ENCODE measurements at regions not wholly inside any gene's neighbourhood (a gene's known extent, or its start where the extent isn't known, plus 50 kb on each side); places are given as distances from the start of the nearest gene placed in this dataset.

DNA sequence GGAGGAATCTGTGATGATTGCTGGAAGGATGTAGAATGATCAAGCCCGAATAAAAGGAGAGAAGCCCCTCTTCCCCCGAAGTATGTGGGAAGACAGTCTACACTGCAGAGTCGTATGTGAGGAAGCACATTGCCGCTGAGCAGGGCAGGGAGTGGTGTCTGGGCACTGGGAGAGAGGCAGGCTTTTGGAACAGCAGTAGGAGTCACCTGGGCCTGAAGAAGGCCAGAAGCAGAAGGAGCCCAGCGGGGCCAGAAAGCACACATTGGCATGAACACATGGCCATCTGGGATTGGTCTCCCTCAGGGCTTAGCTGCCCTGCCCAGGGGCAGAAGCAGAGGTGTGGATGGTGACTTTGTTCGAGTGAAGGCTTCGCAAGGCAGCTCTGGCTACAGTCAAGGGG is 162.8 kb downstream of the ERCC6L2 start:
- DNase-seq (ENCODE audit: low read depth in 2 of 2): no peak

DNA sequence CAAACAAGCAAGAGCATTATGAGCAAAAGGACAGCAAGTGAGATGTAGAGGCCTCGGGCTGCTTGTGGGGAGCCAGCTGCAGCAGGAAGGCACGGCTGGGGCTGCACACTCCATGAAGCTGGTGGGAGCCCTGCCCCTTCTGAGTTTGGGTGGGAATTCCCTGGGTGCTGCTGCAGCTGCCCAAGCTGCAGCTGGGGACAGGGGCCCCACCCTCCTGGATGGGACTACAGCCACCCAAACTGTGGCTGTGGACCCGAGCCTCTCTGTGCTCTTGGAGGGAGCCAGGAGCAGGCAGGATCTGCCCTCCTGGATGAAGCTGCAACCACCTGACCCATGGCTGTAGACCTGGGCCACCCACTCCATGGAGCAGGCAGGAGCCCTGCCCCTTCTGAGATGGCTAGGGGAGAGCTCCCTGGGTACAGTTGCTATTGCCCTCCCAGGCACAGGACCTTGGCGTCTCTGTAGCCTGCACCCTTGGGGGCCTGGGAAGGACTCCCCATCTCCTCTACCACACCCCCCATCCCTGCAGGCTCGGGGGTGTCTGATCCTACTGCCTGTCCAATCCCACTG is 159.1 kb downstream of the ERCC6L2 start:
- DNase-seq (ENCODE audit: low read depth in 2 of 2): no peak

DNA sequence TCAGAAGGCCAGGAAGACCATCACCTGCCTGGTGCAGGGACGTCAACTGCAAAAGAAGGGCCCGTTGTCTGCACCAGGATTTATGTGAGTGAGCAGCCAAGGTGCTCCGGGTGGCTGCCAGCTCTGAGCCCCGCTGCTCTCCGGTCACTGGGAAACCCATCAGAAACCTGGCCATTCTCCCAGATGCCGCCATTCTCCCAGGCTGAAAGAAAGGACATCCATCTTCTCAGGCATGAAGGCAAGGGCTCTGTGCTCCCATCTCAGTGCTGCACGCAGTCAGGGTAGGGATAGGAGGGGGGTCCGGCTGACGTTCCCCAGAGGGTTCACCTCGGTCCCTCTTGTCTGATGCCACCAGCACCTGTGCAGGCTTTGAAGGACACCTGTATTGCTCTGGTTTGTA is 158.4 kb downstream of the ERCC6L2 start:
- DNase-seq (ENCODE audit: low read depth in 2 of 2): no peak

DNA sequence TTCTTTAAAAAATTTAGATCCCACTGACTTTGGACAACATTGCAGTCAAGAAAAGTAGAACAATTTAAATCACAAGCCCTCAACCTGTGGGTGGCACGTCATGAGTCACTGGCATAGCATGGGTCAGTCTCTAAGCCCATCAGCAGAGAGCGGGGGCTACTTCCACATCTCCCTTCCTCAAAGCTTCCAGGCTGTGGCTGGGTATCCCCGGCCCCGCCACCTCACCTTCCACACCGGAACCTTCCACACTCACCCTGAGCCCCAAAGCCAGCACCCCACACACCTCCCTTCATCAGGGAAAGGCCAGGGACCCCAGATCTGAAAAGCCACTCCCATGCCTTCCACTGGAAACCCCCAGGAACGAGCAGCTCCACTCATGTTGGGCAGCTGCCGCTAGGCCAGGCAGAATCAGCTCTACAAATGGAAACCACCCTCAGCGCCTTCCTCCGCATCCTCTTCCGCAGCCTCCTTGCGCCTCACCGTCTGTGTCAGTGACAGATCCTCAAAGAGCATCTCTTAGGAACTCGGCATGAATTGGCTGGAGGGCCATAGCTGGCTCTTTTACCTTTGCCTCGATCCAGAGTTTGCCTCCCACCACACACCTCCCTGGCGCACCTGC is 156.5 kb downstream of the ERCC6L2 start:
- DNase-seq (ENCODE audit: low read depth in 2 of 2): no peak

DNA sequence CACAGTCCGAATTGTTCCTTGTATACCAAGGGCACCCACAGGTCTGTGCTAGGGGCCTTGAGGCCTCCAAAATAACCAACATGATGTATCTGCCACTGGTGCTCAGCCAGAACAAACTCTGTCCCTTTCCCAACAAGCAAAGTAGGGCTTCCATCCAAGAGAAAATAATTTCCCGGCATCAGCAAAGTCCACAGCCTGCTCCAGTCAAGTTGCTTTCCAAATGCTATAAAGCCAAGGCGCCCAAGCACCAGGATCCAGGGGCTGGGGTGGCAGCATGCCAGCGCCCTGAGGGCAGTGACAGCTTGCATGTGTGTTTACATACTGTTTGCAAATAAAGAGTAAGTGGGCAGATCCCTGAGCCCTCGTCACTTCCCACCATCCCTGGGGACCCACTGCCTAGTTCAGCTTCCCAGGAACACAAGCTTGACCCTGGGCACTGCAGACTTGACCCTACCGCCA is 155.9 kb downstream of the ERCC6L2 start:
- DNase-seq (ENCODE audit: low read depth in 2 of 2): no peak

DNA sequence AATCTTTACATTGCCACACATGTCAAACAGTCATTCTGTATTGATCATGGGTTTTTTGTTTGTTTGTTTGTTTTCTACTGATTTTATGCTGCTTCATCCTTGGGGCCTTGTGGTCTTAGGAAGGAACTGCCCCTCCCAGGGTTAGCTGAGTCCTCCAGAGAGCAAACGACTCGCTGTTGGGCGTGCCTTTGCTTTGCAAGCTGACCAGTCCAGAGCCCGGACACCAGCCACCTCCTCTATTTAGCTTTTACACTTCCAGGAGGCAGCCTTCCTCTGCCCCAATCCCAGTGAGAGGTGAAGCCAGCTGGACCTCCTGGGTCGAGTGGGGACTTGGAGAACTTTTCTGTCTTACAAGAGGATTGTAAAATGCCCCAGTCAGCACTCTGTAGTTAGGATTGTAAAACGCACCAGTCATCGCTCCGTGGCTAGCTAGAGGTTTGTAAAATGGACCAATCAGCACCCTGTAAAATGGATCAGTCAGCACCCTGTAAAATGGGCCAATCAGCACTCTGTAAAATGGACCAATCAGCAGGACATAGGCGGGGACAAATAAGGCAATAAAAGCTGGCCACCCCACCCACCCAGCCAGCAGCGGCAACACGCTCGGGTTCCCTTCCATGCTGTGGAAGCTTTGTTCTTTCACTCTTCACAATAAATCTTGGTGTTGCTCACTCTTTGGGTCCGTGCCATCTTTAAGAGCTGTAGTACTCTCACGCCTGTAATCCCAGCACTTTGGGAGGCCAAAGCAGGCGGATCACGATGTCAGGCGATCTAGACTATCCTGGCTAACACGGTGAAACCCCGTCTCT is 154.4 kb downstream of the ERCC6L2 start:
- no peak for DNase-seq (ENCODE audit: low read depth in 2 of 2)

DNA sequence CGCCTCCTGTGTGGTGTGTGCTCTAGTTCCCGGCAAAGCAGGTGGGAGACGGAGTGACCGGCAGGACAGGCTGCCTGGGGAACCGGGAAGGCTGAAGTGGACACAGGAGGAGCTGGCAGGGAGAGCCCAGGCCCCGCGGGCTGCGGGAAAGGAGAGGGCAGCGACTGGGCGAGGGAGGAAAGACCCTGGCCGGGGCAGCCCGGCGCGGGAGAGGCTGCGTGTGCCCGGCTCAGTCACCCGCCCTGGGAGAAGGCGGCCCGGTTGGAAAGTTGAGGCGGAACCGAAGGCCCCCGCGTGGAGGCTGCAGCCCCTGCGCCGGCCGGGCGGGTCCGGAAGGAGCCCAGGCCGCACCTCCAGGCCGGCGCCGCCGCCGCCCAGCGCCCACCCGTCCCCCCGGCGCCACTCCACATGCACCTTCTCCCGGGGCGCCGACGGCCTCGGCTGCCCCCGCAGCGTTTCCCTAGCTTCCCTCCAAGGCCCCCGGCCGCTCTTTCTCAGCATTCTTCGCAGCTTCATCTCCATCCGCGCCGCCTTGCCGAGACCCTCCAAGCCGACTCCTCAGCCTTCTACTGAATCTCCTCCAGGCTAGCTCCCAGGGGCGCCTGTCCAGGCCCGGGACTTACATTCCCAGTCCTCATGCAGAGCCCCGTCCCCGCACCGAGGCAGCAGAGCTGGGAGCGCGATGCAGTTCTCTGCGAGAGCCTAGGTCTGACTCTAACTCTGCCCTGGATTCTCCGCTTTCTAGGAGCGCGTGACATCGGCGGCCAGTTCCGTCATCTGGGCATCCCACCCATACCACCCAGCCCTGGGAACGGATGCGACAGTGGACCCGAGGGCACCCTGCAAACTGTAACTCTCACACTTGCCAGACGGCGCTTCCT is 152.0 kb downstream of the ERCC6L2 start:
- no peak for DNase-seq (ENCODE audit: low read depth in 2 of 2)

DNA sequence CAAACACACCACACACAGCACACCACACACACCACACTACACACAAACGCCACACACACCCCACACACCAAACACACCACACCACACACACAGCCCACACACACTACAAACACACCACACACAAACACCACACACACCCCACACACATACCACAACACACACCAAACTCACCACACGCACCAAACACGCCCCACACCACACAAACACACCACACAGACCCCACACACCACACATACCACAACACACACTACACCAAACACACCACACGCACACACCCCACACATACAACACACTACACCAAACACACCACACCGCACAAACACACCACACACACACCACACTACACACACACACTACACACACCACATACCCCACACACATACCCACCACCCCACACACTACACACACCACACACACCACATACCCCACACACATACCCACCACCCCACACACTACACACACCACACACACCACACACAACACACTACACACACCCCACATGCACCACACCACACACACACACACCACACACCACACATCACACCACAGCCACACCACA is 151.2 kb downstream of the ERCC6L2 start:
- DNase-seq (ENCODE audit: low read depth in 2 of 2): no peak

DNA sequence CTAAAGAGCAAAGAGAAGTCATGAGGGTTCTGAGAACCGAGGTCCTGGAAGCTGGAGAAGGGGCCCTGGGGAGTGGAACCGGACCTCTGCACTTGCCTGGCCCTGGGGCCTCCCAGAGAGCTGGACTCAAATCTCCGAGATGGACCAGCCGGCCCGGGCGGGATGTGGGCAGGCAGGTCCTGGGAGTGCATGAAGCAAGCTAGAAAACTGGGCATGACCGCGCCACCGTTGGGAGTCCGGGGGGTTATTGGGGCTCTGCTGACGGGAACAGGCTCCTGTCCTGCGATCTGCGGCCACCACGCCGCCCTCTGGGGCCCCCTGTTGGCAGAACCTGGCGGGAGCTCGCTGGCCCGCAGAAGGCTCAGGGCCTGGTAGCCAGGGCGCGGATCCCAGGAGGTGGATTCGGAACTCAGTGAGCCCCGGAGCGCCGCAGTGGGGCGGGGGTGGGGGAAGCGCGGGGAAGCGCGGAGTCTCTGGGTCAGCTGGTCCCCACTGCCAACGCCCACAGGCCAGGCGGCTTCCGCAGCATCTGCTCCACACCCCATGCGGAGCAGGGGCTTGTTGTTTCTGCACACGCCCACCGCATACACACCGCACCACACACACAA is 150.6 kb downstream of the ERCC6L2 start:
- DNase-seq (ENCODE audit: low read depth in 2 of 2): no peak

DNA sequence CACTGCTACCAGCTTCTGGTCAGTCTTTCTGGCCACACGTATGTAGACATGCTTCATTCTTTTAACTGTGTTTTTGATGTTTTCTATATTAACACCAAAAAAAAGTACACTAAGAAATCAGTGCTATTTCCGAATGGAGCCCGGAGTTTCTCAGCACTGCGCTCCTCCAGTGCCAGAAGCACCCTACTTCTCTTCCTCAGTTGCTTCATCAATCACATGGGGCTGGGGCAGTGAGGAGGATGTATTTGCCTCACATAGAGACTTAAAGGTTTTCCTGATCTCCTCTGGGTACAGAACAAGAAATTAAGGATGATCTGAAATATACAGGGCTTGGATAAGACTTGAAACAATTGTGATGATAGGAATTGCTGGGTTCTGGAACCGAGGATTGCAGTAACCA is 148.0 kb downstream of the ERCC6L2 start:
- no peak for DNase-seq (ENCODE audit: low read depth in 2 of 2)

DNA sequence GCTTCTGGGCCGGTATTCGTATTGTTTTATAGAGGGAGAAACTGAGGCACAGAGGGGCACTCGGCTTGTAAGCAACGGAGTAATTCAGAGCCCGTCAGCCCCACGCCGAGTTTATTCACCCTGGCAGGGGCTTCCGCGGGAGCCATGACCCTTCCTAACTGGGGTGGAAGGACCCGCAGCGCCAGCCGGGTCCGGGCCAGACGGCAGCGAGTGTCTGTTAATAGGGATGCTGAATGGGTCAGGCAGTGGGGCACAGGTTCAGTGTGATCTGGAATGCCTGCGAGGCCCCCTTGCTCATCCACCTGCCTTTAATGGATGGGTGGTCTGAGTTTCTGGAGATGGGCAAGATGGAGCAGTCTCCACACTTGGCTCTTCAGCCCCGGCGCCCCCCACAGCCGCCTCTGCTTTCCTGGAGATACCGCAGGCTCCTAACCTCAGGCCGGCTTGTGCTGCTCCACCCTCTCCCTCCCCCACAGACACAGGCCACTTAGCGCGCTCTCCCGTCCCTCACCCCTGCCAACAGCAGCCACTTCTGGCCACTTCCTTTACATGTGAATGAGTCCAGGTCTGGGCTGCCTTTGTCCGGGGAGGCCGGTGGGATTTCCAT is 147.1 kb downstream of the ERCC6L2 start:
- no peak for DNase-seq (ENCODE audit: low read depth in 2 of 2)

DNA sequence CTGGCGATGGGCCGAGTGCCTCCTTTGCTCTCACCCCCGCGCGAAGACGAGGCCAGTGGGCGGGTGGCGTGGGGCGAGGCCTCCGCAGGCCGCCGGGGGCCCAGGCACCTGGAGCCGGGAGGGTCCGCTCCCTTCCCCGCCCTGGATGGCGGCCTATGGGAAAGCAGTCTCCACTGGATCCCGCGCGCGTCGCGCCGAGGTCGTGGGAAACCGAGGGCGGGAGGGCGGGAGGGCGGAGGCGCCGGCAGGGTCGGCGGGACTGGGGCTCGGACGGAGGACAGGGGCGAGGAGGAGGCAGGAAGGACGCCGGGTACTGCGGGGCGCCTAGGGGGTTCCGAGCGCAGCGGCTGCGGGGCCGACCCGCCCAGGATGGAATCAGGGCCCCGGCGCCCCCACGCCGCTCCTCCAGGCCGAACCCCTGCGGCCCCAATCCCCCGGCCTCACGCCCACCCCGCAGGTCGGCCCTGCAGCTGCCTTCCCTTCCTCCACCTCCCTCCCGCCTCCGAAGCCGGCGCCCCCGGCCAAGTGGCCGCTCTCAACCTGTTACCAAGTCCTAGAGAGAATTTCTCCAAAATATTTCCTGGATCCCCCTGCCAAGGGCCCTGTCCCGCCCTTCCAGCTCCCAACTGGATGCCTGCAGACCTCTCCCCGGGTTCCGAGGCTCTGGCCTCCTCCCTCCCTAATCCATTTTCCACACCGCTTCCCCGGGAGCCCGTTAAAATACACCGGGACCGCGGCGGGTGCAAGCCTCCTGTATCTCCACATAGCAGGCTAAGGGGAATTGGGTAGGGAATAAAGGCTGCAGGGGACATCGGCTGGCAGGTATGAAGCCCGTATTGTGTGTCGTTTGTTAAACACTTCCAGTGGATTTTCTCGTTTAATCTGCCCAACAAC is 146.3 kb downstream of the ERCC6L2 start:
- DNase-seq (ENCODE audit: low read depth in 2 of 2): no peak

DNA sequence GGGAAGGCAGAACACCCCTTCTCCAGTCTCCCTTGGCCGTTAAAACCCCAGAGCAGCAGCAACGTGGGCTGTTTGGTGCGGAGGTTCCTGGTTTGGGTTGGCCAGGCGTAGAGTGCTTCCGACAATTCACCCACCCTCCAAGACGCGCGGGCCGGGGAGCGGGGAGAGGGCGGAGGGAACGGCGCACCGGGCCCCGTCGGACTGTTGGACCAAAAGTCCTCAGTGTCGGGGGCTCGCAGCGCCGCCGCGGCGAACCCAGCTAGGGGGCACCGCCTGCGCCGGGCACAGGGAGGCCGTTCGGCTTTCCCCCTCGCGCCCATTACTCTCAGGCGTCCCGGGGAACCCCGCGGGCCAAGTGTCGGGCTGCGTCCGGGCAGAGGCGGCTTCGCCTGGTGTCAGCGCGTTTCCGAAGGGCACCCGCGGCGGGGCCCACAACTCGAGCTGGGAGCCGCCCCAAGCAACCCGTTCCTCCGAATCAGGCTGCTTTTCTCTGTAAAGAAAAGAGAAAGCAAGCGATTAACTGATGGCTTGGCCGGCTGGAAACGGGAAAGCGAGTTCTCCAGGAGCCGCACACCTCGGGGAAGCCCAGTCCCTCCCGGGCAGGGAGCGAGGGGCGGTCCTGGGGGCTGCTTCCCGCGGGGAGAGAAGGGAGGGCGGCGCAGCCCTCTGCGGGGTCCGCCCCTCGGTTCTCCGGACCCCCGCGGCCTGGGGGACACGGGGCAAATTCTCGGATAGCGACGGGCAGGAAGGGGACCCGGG is 145.5 kb downstream of the ERCC6L2 start:
- DNase-seq (ENCODE audit: low read depth in 2 of 2): no peak

DNA sequence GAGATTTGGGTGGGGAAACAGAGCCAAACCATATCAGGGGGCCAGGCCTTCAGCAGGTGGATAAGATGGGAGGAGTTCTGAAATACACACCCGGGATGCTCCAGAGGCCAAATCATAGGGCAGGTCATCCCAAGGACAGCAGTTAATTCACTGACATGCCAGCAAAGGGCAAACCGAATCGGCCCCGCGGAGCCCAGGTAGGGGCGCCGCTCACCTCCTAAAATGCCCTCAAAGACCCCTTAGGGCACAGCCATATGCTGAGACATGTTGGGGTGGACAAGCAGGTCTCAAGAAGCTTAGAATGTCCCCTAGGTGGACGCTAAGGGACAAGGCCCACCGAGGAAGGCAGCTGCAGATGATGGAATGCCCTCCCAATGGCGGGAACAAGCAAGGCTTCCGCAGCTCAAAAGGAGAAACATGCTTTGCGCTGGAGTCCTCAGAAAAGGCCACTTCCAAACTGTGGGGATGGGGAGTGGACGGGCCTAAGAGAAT is 144.9 kb downstream of the ERCC6L2 start:
- DNase-seq (ENCODE audit: low read depth in 2 of 2): no peak

Measured in fibroblast of skin of left biceps (primary cell).